ENCODE measurements at regions not wholly inside any gene's neighbourhood (a gene's known extent, or its start where the extent isn't known, plus 50 kb on each side); places are given as distances from the start of the nearest gene placed in this dataset.

- Histone ChIP-seq H3K4me3 (ENCODE audit: low read length) (no peak overlapping the region), H3K9ac (ENCODE audit: extremely low read depth, low read length, poor library complexity, severe bottlenecking) (no peak overlapping the region), H3K36me3 (ENCODE audit: control insufficient read depth, insufficient read depth, low read length) (no peaks in the 10 kb centered on the region), H3K27me3 (ENCODE audit: control insufficient read depth, insufficient read depth, low read length, poor library complexity, severe bottlenecking) (no peaks in the 10 kb centered on the region), H3K27ac (ENCODE audit: low read depth, low read length) (no peak overlapping the region), H3K9me3 (ENCODE audit: control insufficient read depth, low read length) (no peaks in the 10 kb centered on the region), H3K4me1 (ENCODE audit: control insufficient read depth, insufficient read depth, low read length) (no peaks in the 10 kb centered on the region)
- H3K4me3 Mint-ChIP-seq = no peak overlapping the region
- no peak for DNase-seq
- H3K4me1 Mint-ChIP-seq = no peaks in the 10 kb centered on the region
- WGBS, 2 experiments (ENCODE audit: insufficient coverage in 1 of 2, insufficient read length in 1 of 2) = 89 to 100% methylated on average over 1 to 2 of the region's 2 CpGs
- H3K9me3 Mint-ChIP-seq = peaks cover 7% of the 10 kb centered on the region
- no peak for TF ChIP-seq CTCF (conservative IDR thresholded peaks at IDR 0.05)
- H3K27ac Mint-ChIP-seq = no peak overlapping the region
- no peaks in the 10 kb centered on the region for H3K27me3 Mint-ChIP-seq (ENCODE audit: insufficient read depth)
- H3K36me3 Mint-ChIP-seq (ENCODE audit: low read depth) = no peaks in the 10 kb centered on the region
These were observed 82.5 kb upstream of the LHCGR start for GRCh38 chr2:48838029-48838428.

- H3K27me3 Mint-ChIP-seq (ENCODE audit: insufficient read depth) = no peaks in the 10 kb centered on the region
These were observed 74.0 kb upstream of the LHCGR start for GRCh38 chr2:48829569-48829968.

GRCh38 chr2:48829036-48829435 is 73.5 kb upstream of the LHCGR start:
- no peak for TF ChIP-seq CTCF (conservative IDR thresholded peaks at IDR 0.05)
- Mint-ChIP-seq H3K27me3 (ENCODE audit: insufficient read depth) (no peaks in the 10 kb centered on the region), H3K36me3 (ENCODE audit: low read depth) (no peaks in the 10 kb centered on the region), H3K9me3 (peaks cover 3% of the 10 kb centered on the region), H3K4me1 (peaks cover 1% of the 10 kb centered on the region), H3K27ac (no peak overlapping the region), H3K4me3 (no peak overlapping the region)
- no peak overlapping the region for H3K4me3 ChIP-seq (ENCODE audit: low read length)
- H3K27ac ChIP-seq (ENCODE audit: low read depth, low read length) = no peak overlapping the region
- no peaks in the 10 kb centered on the region for H3K4me1 ChIP-seq (ENCODE audit: control insufficient read depth, insufficient read depth, low read length)
- no peak overlapping the region for H3K9ac ChIP-seq (ENCODE audit: extremely low read depth, low read length, poor library complexity, severe bottlenecking)
- no peaks in the 10 kb centered on the region for H3K36me3 ChIP-seq (ENCODE audit: control insufficient read depth, insufficient read depth, low read length)
- H3K9me3 ChIP-seq (ENCODE audit: control insufficient read depth, low read length) = no peaks in the 10 kb centered on the region
- no peaks in the 10 kb centered on the region for H3K27me3 ChIP-seq (ENCODE audit: control insufficient read depth, insufficient read depth, low read length, poor library complexity, severe bottlenecking)
- no peak for DNase-seq

More at GRCh38 chr2:48829569-48829968, 74.0 kb upstream of the LHCGR start:
- Histone ChIP-seq H3K4me3 (ENCODE audit: low read length) (no peak overlapping the region), H3K9me3 (ENCODE audit: control insufficient read depth, low read length) (no peaks in the 10 kb centered on the region), H3K27me3 (ENCODE audit: control insufficient read depth, insufficient read depth, low read length, poor library complexity, severe bottlenecking) (no peaks in the 10 kb centered on the region), H3K27ac (ENCODE audit: low read depth, low read length) (no peak overlapping the region), H3K36me3 (ENCODE audit: control insufficient read depth, insufficient read depth, low read length) (no peaks in the 10 kb centered on the region), H3K4me1 (ENCODE audit: control insufficient read depth, insufficient read depth, low read length) (no peaks in the 10 kb centered on the region), H3K9ac (ENCODE audit: extremely low read depth, low read length, poor library complexity, severe bottlenecking) (no peak overlapping the region)
- Mint-ChIP-seq H3K4me1 (peaks cover 1% of the 10 kb centered on the region), H3K9me3 (peaks cover 6% of the 10 kb centered on the region), H3K4me3 (no peak overlapping the region), H3K27ac (no peak overlapping the region), H3K36me3 (ENCODE audit: low read depth) (no peaks in the 10 kb centered on the region)
- TF ChIP-seq CTCF (conservative IDR thresholded peaks at IDR 0.05) = no peak
- no peak for DNase-seq
